ENCODE measurements at regions not wholly inside any gene's neighbourhood (a gene's known extent, or its start where the extent isn't known, plus 50 kb on each side); places are given as distances from the start of the nearest gene placed in this dataset.

GRCh38 chr2:9771101-9771449 is 72.2 kb upstream of the TAF1B start:
- H3K9me3 ChIP-seq (replicated peaks) = no peaks in the 10 kb centered on the region
- no peak overlapping the region for H3K27ac ChIP-seq
- peak in 1 of 2 experiments; percentile 39 for DNase-seq (ENCODE audit: low read depth in 1 of 2, low spot score in 2 of 2)
- no peaks in the 10 kb centered on the region for H3K27me3 ChIP-seq (replicated peaks)
- no peaks in the 10 kb centered on the region; the same call in 1 of the 2 replicates for H3K36me3 ChIP-seq
- no peak overlapping the region for H3K4me3 ChIP-seq
- peaks cover 11% of the 10 kb centered on the region; the same call in 1 of the 2 replicates for H3K4me1 ChIP-seq (replicated peaks)

GRCh38 chr2:9771481-9772017 is 71.7 kb upstream of the TAF1B start:
- Histone ChIP-seq H3K36me3 (no peaks in the 10 kb centered on the region; the same call in 1 of the 2 replicates), H3K4me3 (no peak overlapping the region), H3K4me1 (replicated peaks) (peaks cover 11% of the 10 kb centered on the region; the same call in 1 of the 2 replicates), H3K27ac (no peak overlapping the region), H3K27me3 (replicated peaks) (no peaks in the 10 kb centered on the region), H3K9me3 (replicated peaks) (no peaks in the 10 kb centered on the region)
- peak; percentile 42 to 46 for DNase-seq (ENCODE audit: low read depth in 1 of 2, low spot score in 2 of 2)

- peaks cover 11% of the 10 kb centered on the region; the same call in 1 of the 2 replicates for H3K4me1 ChIP-seq (replicated peaks)
- no peak overlapping the region for H3K27ac ChIP-seq
- H3K27me3 ChIP-seq (replicated peaks) = no peaks in the 10 kb centered on the region
- no peak overlapping the region for H3K4me3 ChIP-seq
- no peaks in the 10 kb centered on the region for H3K9me3 ChIP-seq (replicated peaks)
- H3K36me3 ChIP-seq = no peaks in the 10 kb centered on the region; the same call in 1 of the 2 replicates
- DNase-seq (ENCODE audit: low read depth in 1 of 2, low spot score in 2 of 2) = peak in 1 of 2 experiments; percentile 37
These were observed 71.0 kb upstream of the TAF1B start for GRCh38 chr2:9772035-9772998.

GRCh38 chr2:9772999-9773902 is 70.0 kb upstream of the TAF1B start:
- no peaks in the 10 kb centered on the region for H3K9me3 ChIP-seq (replicated peaks)
- H3K27ac ChIP-seq = no peak overlapping the region

GRCh38 chr2:9773903-9774239 is 69.4 kb upstream of the TAF1B start:
- H3K27ac ChIP-seq = no peak overlapping the region
- no peaks in the 10 kb centered on the region for H3K27me3 ChIP-seq (replicated peaks)
- peaks cover 11% of the 10 kb centered on the region; the same call in 1 of the 2 replicates for H3K4me1 ChIP-seq (replicated peaks)
- H3K9me3 ChIP-seq (replicated peaks) = no peaks in the 10 kb centered on the region
- no peak overlapping the region for H3K4me3 ChIP-seq
- DNase-seq (ENCODE audit: low read depth in 1 of 2, low spot score in 2 of 2) = no peak
- H3K36me3 ChIP-seq = no peaks in the 10 kb centered on the region; the same call in 1 of the 2 replicates

More at GRCh38 chr2:9772999-9773902, 70.0 kb upstream of the TAF1B start:
- no peaks in the 10 kb centered on the region; the same call in 1 of the 2 replicates for H3K36me3 ChIP-seq
- DNase-seq (ENCODE audit: low read depth in 1 of 2, low spot score in 2 of 2) = no peak
- H3K4me1 ChIP-seq (replicated peaks) = peaks cover 11% of the 10 kb centered on the region; the same call in 1 of the 2 replicates
- no peak overlapping the region for H3K4me3 ChIP-seq
- H3K27me3 ChIP-seq (replicated peaks) = no peaks in the 10 kb centered on the region

GRCh38 chr2:9774266-9774665 is 69.0 kb upstream of the TAF1B start:
- no peaks in the 10 kb centered on the region; the same call in 1 of the 2 replicates for H3K36me3 ChIP-seq
- no peak for DNase-seq (ENCODE audit: low read depth in 1 of 2, low spot score in 2 of 2)
- no peak overlapping the region for H3K4me3 ChIP-seq
- H3K27me3 ChIP-seq (replicated peaks) = no peaks in the 10 kb centered on the region
- no peaks in the 10 kb centered on the region for H3K9me3 ChIP-seq (replicated peaks)
- H3K4me1 ChIP-seq (replicated peaks) = peaks cover 11% of the 10 kb centered on the region; the same call in 1 of the 2 replicates
- H3K27ac ChIP-seq = no peak overlapping the region

- Histone ChIP-seq H3K4me1 (replicated peaks) (peaks cover 11% of the 10 kb centered on the region; the same call in 1 of the 2 replicates), H3K27ac (no peak overlapping the region), H3K36me3 (no peaks in the 10 kb centered on the region; the same call in 1 of the 2 replicates), H3K4me3 (no peak overlapping the region), H3K27me3 (replicated peaks) (no peaks in the 10 kb centered on the region), H3K9me3 (replicated peaks) (no peaks in the 10 kb centered on the region)
- no peak for DNase-seq (ENCODE audit: low read depth in 1 of 2, low spot score in 2 of 2)
These were observed 67.9 kb upstream of the TAF1B start for GRCh38 chr2:9775351-9775750.

GRCh38 chr2:9775999-9776712 is 67.1 kb upstream of the TAF1B start:
- H3K27me3 ChIP-seq (replicated peaks) = no peaks in the 10 kb centered on the region
- no peak for DNase-seq (ENCODE audit: low read depth in 1 of 2, low spot score in 2 of 2)
- H3K27ac ChIP-seq = no peak overlapping the region
- no peaks in the 10 kb centered on the region for H3K36me3 ChIP-seq
- 0 out of 2 replicates have a peak, but pooled peaks cover 6% of the 10 kb centered on the region for H3K4me1 ChIP-seq (replicated peaks)
- H3K4me3 ChIP-seq = no peak overlapping the region
- no peaks in the 10 kb centered on the region for H3K9me3 ChIP-seq (replicated peaks)

GRCh38 chr2:9777081-9777480 is 66.2 kb upstream of the TAF1B start:
- Histone ChIP-seq H3K4me1 (replicated peaks) (no peaks in the 10 kb centered on the region), H3K27me3 (replicated peaks) (no peaks in the 10 kb centered on the region), H3K36me3 (no peaks in the 10 kb centered on the region)

GRCh38 chr2:9778012-9778411 is 65.3 kb upstream of the TAF1B start:
- DNase-seq (ENCODE audit: low read depth in 1 of 2, low spot score in 2 of 2) = no peak
- H3K9me3 ChIP-seq (replicated peaks) = no peaks in the 10 kb centered on the region
- H3K4me1 ChIP-seq (replicated peaks) = no peaks in the 10 kb centered on the region
- no peaks in the 10 kb centered on the region for H3K27me3 ChIP-seq (replicated peaks)
- no peak overlapping the region for H3K4me3 ChIP-seq
- no peaks in the 10 kb centered on the region for H3K36me3 ChIP-seq
- H3K27ac ChIP-seq = no peak overlapping the region

More at GRCh38 chr2:9777081-9777480, 66.2 kb upstream of the TAF1B start:
- Histone ChIP-seq H3K27ac (no peak overlapping the region), H3K9me3 (replicated peaks) (no peaks in the 10 kb centered on the region), H3K4me3 (no peak overlapping the region)
- no peak for DNase-seq (ENCODE audit: low read depth in 1 of 2, low spot score in 2 of 2)

GRCh38 chr2:9778471-9779316 is 64.6 kb upstream of the TAF1B start:
- H3K27me3 ChIP-seq (replicated peaks) = no peaks in the 10 kb centered on the region
- DNase-seq (ENCODE audit: low read depth in 1 of 2, low spot score in 2 of 2) = no peak

GRCh38 chr2:9779596-9780264 is 63.5 kb upstream of the TAF1B start:
- Histone ChIP-seq H3K4me1 (replicated peaks) (no peaks in the 10 kb centered on the region), H3K27me3 (replicated peaks) (no peaks in the 10 kb centered on the region), H3K36me3 (no peaks in the 10 kb centered on the region), H3K9me3 (replicated peaks) (no peaks in the 10 kb centered on the region), H3K4me3 (no peak overlapping the region), H3K27ac (no peak overlapping the region)
- no peak for DNase-seq (ENCODE audit: low read depth in 1 of 2, low spot score in 2 of 2)

More at GRCh38 chr2:9778471-9779316, 64.6 kb upstream of the TAF1B start:
- Histone ChIP-seq H3K27ac (no peak overlapping the region), H3K36me3 (no peaks in the 10 kb centered on the region), H3K4me3 (no peak overlapping the region), H3K9me3 (replicated peaks) (no peaks in the 10 kb centered on the region), H3K4me1 (replicated peaks) (no peaks in the 10 kb centered on the region)
